ENCODE measurements at regions not wholly inside any gene's neighbourhood (a gene's known extent, or its start where the extent isn't known, plus 50 kb on each side); places are given as distances from the start of the nearest gene placed in this dataset.

GRCh38 chr5:158117467-158118160, 258.7 kb upstream of the CLINT1 start:
- Histone ChIP-seq H2AFZ (no peak overlapping the region), H3K9me2 (ENCODE audit: insufficient read depth) (no peaks in the 10 kb centered on the region; the same call in 1 of the 2 replicates), H3K4me1 (replicated peaks; ENCODE audit: insufficient read depth) (no peaks in the 10 kb centered on the region), H4K20me1 (ENCODE audit: insufficient read depth) (no peaks in the 10 kb centered on the region), H3K36me3 (ENCODE audit: low read depth) (no peaks in the 10 kb centered on the region), H3K79me2 (ENCODE audit: low read depth) (no peaks in the 10 kb centered on the region), H3K9me3 (ENCODE audit: insufficient read depth, low read depth) (no peaks in the 10 kb centered on the region), H3F3A (ENCODE audit: insufficient read depth, low read depth) (no peaks in the 10 kb centered on the region), H3K4me3 (no peak overlapping the region), H3K27ac (no peak overlapping the region), H3K27me3 (ENCODE audit: insufficient read depth, low read depth) (peaks cover 6% of the 10 kb centered on the region; the same call in 1 of the 2 replicates), H3K4me2 (no peak overlapping the region)
- TF ChIP-seq EZH2 (IDR thresholded peaks at IDR 0.05; ENCODE audit: low read depth): no peak
- no peak for TF ChIP-seq CTCF (conservative IDR thresholded peaks at IDR 0.05)
- BruUV-seq (replicated peaks): no TSS peak
- intact Hi-C loops (cut with micrococcal nuclease; ENCODE audit: unreplicated experiment): no loop called here
- CTCF ChIA-PET: no interaction called here
- DNase-seq: no peak
- POLR2A ChIA-PET (ENCODE audit: unreplicated experiment): no interaction called here

GRCh38 chr5:158116965-158117364, 258.0 kb upstream of the CLINT1 start:
- Histone ChIP-seq H3K36me3 (ENCODE audit: low read depth) (no peaks in the 10 kb centered on the region), H4K20me1 (ENCODE audit: insufficient read depth) (no peaks in the 10 kb centered on the region), H3K4me2 (no peak overlapping the region), H3K27ac (no peak overlapping the region), H3K4me1 (replicated peaks; ENCODE audit: insufficient read depth) (no peaks in the 10 kb centered on the region), H3K9me3 (ENCODE audit: insufficient read depth, low read depth) (no peaks in the 10 kb centered on the region), H2AFZ (no peak overlapping the region), H3K9me2 (ENCODE audit: insufficient read depth) (no peaks in the 10 kb centered on the region; the same call in 1 of the 2 replicates), H3K27me3 (ENCODE audit: insufficient read depth, low read depth) (peaks cover 6% of the 10 kb centered on the region; the same call in 1 of the 2 replicates), H3K79me2 (ENCODE audit: low read depth) (no peaks in the 10 kb centered on the region), H3F3A (ENCODE audit: insufficient read depth, low read depth) (no peaks in the 10 kb centered on the region), H3K4me3 (no peak overlapping the region)
- DNase-seq: no peak
- ChIA-PET POLR2A (ENCODE audit: unreplicated experiment) (no interaction called here), CTCF (no interaction called here)
- intact Hi-C loops (cut with micrococcal nuclease; ENCODE audit: unreplicated experiment): no loop called here
- no TSS peak for BruUV-seq (replicated peaks)
- TF ChIP-seq CTCF (conservative IDR thresholded peaks at IDR 0.05): no peak
- TF ChIP-seq EZH2 (IDR thresholded peaks at IDR 0.05; ENCODE audit: low read depth): no peak

- no peaks in the 10 kb centered on the region for H3F3A ChIP-seq (ENCODE audit: insufficient read depth, low read depth)
These were observed 256.5 kb upstream of the CLINT1 start for GRCh38 chr5:158115468-158115867.

GRCh38 chr5:158108177-158108576, 249.2 kb upstream of the CLINT1 start:
- H3K36me3 ChIP-seq (ENCODE audit: low read depth): no peaks in the 10 kb centered on the region
- intact Hi-C loops (cut with micrococcal nuclease; ENCODE audit: unreplicated experiment): no loop called here

More at GRCh38 chr5:158115468-158115867, 256.5 kb upstream of the CLINT1 start:
- H3K27me3 ChIP-seq (ENCODE audit: insufficient read depth, low read depth): peaks cover 10% of the 10 kb centered on the region; the same call in 1 of the 2 replicates
- no peaks in the 10 kb centered on the region for H3K79me2 ChIP-seq (ENCODE audit: low read depth)
- no TSS peak for BruUV-seq (replicated peaks)
- H3K27ac ChIP-seq: no peak overlapping the region
- no peaks in the 10 kb centered on the region for H3K9me2 ChIP-seq (ENCODE audit: insufficient read depth)
- no peaks in the 10 kb centered on the region for H4K20me1 ChIP-seq (ENCODE audit: insufficient read depth)
- CTCF ChIA-PET: no interaction called here
- H3K4me1 ChIP-seq (replicated peaks; ENCODE audit: insufficient read depth): no peaks in the 10 kb centered on the region
- intact Hi-C loops (cut with micrococcal nuclease; ENCODE audit: unreplicated experiment): no loop called here
- no peak overlapping the region for H2AFZ ChIP-seq
- no peaks in the 10 kb centered on the region for H3K36me3 ChIP-seq (ENCODE audit: low read depth)
- DNase-seq: no peak
- no peak overlapping the region for H3K4me2 ChIP-seq
- H3K4me3 ChIP-seq: no peak overlapping the region
- no peak for TF ChIP-seq EZH2 (IDR thresholded peaks at IDR 0.05; ENCODE audit: low read depth)
- no peaks in the 10 kb centered on the region for H3K9me3 ChIP-seq (ENCODE audit: insufficient read depth, low read depth)
- POLR2A ChIA-PET (ENCODE audit: unreplicated experiment): no interaction called here

More at GRCh38 chr5:158108177-158108576, 249.2 kb upstream of the CLINT1 start:
- no peaks in the 10 kb centered on the region for H3F3A ChIP-seq (ENCODE audit: insufficient read depth, low read depth)
- TF ChIP-seq EZH2 (IDR thresholded peaks at IDR 0.05; ENCODE audit: low read depth) (no peak), CTCF (conservative IDR thresholded peaks at IDR 0.05) (no peak)
- BruUV-seq (replicated peaks): no TSS peak
- no peaks in the 10 kb centered on the region for H3K79me2 ChIP-seq (ENCODE audit: low read depth)
- H3K4me1 ChIP-seq (replicated peaks; ENCODE audit: insufficient read depth): no peaks in the 10 kb centered on the region
- no peak overlapping the region for H3K27ac ChIP-seq
- H3K4me2 ChIP-seq: no peak overlapping the region
- no peaks in the 10 kb centered on the region for H3K9me2 ChIP-seq (ENCODE audit: insufficient read depth)
- ChIA-PET POLR2A (ENCODE audit: unreplicated experiment) (no interaction called here), CTCF (no interaction called here)
- no peak overlapping the region for H3K4me3 ChIP-seq
- H2AFZ ChIP-seq: no peak overlapping the region
- H3K27me3 ChIP-seq (ENCODE audit: insufficient read depth, low read depth): peaks cover 11% of the 10 kb centered on the region
- H4K20me1 ChIP-seq (ENCODE audit: insufficient read depth): no peaks in the 10 kb centered on the region
- no peak for DNase-seq
- no peaks in the 10 kb centered on the region for H3K9me3 ChIP-seq (ENCODE audit: insufficient read depth, low read depth)
